T-helper 1 cell treated with Interleukin-12 subunit alpha and Interleukin-12 subunit beta and Interleukin-4 antibody, amounts not matched to agents 30 ng/mL and 1 ng/mL, for 36 hours (primary cell): ENCODE measurements at regions not wholly inside any gene's neighbourhood (a gene's known extent, or its start where the extent isn't known, plus 50 kb on each side); places are given as distances from the start of the nearest gene placed in this dataset.

Source experiments
- intact Hi-C: fragments of 100-400 bp; cut with micrococcal nuclease; formaldehyde crosslinking; loops from one replicate; pipeline ENCODE4 v1.15.1; 2024

DNA sequence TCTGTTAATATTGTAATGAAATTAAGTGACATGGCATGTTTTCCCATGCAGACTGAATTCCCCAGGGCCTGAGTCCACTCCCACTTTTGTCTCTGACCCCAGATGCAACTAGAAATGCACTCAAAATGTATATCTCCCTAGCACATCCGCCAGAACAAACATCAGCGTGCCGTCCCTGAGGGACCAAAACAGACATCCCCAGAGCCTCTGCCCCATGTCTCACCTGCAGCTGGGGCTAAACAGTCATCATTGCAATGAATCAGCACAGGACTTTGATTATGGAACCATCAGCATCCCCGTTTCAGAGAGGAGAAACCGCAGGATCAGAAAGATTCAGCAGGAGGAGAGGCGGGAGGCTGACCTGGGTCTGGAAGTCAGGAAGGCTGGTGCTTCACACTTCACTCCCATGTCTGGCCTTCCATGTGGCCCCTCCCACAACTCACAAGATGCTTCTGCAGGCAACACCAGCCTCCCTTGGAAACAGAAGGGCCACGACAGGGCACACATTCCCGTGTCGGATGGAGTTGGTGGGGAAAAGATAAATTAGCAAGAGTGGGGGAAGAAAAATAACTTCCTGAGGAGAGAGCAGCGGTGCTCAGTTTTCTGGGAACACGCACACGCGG, 130.6 kb upstream of the VSTM2B start:
- intact Hi-C loops: no loop called here

DNA sequence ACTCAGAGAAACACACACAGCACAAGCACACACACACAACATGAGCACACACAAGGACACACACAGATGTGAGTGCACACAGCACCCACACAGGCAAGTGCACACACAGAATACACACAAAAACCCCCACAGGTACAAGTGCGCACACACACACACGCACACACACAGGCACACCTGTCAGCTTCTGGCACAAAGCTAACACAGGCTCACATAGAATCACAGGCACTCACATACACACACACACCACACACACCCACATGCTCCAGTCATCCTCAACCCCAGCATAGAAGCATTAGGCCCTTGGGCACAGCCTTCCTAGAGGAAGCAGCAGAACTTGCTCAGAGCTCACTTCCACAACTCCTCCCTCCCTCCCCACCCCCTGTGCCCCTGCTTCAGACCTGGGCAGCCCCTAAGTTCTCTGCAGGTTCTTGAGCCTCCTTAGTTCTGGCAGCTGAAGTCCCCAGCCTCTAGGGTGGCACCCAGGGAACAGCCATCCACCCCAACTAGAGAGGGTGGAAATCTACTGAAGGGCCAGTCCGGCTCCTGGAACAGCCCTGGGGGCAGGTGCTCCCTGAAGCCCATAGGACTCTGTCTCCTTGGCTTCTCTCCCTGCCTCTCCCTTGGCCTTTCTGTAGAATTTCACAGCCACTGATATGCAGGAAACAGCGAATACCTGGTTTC, 129.9 kb upstream of the VSTM2B start:
- intact Hi-C loops: no loop called here

DNA sequence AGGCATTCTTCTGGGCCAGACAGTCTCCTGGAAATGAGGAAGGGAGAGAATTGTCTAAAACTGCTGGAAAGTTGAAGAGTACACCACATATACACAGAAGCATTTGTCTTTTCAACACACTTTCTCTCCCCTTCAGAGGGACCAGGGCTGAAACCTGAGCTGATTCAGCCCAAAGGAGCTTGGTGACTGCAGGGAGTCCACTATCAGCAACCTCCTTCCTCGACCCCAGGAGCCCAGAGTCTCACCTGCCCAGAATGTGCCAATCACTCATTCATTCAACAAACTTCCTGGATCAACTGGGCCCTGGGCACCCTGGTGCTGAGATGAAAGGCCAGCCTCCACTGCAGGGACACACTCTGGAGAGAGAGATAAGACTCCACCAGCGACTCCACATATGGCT, 128.9 kb upstream of the VSTM2B start:
- intact Hi-C loops: no loop called here

DNA sequence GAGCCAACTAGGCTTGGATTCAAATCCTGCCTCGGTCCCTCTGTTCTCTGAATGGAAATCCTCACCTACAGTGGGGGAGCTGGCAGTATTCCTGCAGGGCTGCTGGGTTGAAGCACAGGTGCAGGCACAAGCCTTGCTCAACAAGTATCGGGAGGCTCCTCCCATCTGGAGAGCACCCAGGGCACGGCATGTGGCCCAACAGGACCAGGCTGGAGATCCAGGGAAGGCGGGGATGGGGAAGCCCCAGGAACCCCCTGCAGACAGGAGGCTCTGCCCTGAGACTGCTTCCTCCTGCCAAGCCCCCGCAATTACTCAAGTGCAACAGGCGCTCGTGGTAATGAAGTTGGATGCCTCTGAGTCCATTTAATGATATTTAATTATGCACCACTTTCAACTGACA, 128.0 kb upstream of the VSTM2B start:
- intact Hi-C loops: no loop called here

DNA sequence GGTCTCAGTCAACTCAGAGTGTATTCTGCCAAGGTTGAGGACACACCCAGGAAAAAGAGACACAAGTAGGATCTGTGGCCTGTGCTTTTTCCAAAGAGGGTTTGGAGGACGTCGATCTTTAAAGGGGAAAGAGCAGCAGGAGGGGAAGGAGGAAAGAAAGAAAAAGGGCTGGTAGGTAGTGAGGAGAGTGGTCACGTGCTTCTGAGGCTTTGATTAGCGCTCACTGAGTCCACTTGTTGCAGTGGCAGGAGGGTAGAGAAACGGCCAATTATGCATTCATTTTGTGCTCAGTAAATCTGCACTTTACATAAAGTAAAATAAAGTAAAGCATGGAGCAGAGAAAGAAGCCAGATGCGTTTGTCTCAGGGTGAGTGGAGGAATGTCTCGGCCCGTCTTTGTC, 126.0 kb upstream of the VSTM2B start:
- intact Hi-C loops: no loop called here

DNA sequence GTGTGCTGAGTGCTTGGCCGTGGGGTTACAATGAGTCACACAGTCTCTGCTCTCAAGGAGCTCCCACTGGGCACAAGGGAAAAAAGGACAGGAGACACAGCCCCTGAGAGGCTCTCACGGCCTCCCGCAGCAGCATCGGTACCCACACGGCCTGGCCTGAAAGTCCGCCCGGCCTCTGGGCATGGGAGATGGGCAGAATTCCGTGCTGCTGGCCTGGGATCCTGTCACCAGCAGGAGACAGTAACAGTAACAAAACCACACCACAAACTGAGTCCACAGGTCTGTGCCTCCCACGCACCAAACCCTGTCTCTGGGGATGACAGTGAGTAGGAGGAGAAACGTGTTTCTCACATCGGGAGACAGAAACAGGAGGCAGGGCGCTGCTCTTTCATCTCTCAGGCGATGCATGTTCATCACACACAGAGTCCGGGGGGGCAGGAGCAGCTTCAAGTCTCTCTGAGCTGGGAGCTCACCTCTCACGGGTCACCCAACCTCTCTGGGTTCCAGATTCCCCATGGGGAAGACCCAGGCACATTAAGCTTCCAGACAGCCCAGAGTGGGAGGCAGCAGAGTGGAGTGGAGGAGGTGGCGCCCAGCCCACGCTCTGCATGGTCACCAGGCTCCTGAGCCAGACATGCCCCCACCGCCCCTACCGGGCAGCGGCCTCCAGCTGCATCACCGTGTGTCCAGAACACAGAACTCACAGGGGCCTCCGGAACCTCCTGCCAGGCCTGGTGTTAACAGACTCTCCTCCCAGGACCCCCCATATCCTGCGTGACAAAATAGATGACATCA, 124.7 kb upstream of the VSTM2B start:
- intact Hi-C loops: no loop called here

DNA sequence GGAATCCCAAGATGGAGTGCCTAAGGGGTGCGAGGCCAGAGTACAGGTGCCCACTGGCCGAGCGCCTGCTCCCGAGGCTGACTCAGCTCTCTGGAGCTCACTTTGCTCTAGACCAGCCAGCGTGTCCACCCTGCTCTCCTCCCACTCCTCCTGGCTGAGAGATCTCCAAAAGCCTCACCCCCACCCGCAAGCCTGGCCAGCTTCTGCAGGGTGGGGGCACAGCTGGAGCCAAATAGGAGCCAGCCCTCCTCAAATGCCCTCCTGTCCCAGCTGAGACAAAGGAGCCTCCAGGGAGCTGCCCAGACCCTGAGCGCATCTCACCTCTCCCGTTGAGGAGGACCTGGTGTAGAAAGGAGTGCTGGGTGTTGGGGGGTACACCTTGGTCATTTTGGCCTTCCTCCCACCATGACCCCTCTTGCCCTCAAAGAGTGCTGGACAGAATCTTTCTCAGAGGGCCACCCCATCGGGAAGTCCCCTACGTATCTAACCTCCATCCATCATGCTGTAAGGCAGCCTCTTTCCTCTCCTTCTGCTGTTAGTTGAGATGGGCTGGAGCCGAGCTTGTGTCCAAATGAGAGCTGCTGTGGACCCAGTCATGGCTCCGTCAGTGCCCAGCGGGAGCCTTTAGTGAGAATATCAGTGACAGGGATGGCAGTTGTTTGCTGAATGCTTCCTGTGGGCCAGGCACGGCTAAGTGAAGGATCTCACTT, 123.9 kb upstream of the VSTM2B start:
- intact Hi-C loops: no loop called here

DNA sequence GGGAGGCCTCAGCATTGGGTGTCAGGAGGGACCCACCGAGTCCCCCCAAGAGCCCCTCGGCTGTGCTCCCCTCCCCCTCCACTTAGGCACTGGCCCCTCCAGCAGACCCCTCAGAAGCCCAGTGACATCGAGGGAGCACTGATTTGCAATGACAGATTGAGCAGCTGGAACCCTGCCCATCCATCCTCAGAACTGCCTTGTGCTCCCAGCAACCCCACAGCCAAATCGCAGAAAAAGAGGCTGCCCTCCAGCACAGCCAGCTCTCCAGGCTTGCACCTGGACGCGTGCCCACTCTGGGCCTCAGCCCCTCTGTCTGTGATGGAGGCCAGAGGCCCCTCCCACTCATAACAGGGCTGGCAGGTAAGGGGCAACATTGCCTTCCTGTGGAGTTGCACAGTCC, 123.2 kb upstream of the VSTM2B start:
- intact Hi-C loops: no loop called here

DNA sequence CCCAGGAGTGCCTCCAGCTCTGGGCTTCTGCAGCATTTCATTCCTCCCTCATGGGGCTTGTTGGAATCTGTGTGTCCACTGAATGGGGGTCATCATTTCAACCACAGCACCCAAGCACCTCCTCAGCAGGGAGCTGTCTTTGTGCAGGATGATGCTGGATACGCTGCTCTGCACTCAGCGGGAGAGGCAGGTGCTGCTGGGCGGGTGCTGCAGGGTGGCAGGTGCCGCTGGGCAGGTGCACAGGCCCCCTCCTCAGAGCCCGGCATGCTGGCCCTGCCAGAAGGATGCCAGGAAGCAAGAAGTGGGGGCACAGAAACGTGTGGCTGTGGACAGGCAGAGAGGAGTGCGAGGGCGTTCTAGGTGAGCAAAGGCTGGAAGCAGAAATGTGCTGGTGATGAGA, 121.8 kb upstream of the VSTM2B start:
- intact Hi-C loops: no loop called here

DNA sequence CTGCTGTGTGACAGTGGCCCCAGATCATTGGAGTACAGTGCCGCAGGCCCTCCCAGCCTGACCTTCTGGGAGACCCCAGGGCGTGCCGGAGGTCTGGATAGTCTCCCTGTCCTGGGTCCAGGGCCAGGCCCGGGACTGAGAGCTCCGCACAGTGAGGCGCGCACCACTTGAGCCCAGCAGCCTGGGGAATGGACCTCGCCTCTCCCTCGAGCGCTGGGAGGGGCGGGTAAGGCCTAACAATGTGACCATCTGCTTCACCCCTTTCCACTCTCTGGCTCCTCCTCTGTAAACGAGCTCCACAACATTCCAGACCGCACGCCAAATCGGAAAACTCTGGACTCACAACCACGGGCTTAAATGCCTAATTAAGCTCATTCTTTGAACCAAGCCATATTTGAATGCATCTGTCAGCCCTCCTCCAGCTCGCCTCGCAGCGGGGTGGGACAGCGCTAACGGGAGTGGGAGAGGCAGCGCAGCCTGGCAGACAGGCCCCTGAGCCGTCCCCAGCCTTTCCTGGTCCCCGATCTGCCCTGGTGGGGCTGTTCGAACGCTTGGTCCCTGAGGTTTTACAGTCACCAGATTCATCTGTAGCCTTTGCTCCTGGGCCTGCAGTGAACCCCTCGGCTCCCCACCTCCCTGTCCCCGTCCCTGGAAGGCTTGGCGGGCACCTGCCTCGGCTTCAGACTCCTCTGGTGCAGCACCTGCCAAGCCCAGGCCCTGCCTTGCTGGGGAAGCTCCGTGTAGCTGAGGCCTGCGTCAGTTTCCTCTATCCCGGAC, 120.7 kb upstream of the VSTM2B start:
- intact Hi-C loops: no loop called here

DNA sequence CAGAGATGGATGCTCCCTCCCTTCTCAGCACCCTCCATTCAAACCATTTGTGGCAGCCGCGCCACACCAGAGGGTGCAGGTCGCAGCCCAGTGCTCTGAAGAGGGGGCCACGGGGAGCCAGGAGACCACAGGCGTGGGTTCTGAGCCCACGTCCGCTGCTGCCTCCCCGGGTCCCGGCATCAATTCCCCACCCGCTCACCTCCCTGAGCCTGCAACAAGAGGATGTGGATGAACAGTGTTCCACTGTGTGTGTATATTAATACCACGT, 120.1 kb upstream of the VSTM2B start:
- intact Hi-C loops: no loop called here

DNA sequence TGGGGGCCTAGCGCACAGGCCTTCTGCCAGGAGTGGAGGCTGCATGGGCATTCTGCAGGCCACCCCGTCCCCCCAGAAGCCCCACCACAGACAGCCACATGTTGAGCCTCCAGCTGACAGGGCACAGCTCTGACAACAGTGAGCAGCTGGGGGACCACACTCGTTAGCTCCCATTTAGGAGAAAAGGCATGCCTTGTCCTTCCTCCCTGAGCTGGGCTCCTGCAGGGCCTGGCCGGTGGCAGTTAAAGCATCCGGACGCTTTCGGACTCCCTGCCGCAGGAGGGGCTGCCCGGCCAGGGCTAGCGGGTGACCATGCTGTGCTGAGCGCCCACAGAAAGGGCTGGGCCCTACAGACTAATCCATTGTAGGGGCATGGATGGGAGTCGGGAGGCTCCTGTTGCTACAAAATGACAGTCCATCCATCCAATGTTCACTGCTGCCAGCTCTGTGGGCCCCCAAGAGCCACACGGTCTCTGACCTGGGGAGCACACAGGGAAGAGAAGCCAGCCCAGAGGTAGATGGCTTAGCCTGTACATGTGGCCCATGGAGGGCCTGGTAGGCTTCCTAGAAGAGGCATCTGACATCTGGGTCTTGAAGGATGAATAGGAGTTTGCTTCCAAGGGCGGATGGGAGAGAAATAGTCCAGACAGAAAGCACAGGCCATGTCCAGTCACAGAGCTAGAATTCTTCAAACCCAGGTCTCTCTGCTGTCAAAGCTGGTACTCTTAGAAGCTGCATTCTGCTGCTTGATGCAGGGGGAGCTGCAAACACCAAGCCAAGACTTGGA, 116.5 kb upstream of the VSTM2B start:
- intact Hi-C loops: no loop called here

DNA sequence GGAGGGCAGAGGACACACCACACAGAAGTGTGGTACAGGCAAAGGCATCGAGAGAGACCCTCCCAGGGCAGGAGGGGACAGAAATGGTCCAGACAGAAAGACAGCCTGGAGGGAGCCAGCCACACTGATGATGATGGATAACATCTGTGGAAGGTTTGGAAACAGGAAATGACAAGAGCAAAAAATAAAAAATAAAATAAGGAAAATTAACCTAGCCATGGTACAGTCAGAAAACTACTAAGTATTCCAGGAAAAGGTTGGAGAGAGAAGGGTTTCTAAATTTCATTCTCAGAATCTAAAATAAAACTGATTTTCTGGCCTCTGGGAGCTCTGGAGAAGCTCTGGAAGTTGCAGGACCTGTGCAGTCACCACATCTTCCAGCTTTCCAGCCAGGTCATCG, 115.2 kb upstream of the VSTM2B start:
- intact Hi-C loops: no loop called here

DNA sequence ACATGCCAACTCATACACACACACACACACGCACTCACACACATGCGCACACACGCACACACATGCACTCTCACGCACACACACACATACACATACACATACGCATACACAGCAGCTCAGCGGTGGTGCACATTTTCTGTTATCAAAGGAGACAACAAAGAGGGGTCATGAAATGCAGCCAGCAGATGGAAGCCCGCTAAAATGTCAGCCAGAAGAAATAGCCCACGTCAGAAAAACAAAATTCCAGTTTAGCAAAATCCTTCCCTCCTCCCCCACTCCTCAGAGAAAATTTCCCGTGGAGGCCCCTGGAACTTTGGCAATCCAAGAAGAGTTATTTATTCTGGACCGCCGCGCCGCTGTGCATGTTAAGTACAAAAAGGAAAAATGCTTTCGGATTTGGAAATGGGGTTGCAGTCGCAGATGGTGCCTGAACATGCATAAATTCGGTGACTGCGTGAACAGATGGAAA, 114.6 kb upstream of the VSTM2B start:
- intact Hi-C loops: no loop called here

DNA sequence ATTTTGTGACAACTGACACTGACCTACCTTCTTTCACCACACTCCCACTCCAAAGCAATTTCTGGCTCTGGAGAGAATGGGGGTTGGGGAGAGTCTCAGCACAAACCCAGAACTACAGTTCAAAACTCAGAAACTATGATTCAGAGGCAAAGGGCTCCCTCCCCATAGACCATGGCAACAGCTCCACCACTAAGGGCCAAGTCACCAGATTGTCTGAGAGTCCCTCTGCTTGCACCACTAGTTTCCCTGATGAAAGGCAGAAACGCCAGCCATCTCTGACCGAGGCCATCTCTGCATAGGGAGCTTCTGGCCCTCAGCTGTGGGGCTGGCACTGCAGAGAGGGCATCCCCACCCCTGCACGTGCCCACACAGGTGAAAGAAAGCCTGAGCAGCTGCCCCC, 112.4 kb upstream of the VSTM2B start:
- intact Hi-C loops: no loop called here

DNA sequence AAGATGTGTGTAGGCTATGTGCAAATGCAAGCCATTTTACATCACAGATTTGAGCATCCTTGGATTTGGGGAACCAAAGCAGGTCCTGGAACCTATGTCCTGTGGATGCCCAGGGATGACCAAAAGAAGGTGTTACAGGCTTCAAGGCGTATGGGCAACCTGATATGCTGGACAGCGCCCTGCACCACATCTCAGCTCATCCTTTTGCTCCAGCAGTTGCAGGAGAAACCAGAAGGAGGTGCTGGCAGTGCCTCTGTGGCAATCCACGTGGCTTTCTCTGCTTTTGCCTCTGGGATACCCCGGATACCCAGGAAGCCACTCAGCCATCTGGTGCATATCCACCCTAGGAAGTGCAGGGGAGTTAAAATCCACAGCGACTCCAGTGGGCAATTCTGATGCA, 110.3 kb upstream of the VSTM2B start:
- intact Hi-C loops: no loop called here

DNA sequence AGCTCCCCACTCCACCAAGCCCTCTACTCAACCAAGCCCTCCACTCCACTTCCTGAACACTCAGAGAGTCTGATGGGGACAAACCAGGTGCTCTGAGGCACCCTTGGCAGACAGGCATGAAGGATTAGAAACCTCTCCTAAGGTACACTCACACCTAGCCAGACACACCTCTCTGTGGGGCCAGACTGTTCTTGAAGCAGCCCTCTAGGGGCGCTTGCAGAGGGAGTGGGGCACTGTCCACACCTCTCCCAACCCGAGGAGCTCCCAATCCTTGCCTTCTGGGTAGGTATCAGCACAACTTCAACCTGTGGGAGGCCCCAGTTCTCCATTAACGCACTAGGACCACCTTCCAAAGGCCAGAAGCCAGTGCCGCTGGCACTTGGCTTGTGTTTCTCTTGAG, 108.7 kb upstream of the VSTM2B start:
- intact Hi-C loops: no loop called here

DNA sequence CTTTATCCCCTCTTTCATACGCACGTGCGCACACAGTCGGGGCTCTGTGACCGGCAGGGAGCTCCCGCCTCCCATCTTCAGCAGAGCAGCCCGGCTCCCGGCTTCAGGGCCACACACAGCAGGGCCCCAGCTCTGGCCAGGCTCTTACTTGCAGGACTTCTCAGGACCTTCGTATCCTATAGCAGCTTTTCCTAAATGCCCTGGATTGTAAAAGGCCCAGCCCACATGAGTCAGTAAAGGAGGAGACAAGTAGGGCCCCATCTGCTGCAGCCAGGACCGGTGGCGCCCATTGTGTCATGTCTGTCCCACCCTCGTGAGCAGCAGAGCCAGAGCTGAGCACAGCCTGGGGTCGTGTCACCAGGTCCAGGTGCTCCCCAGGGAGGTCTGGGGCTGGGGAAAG, 107.6 kb upstream of the VSTM2B start:
- intact Hi-C loops: no loop called here

DNA sequence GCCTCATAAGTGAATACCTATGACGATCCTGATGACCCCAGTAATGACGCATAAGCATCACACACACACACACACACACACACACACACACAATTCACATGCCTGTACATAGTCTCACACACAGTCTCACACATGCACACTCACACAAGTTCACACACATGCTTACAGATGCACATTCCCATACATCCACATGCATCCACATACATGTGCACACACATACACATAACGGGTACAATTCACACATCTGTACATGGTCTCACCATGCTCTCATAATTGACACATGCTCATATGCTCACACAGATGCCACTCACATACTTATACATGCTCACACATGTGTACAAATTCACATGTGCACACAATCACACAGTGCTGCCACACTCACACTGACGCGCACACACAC, 105.7 kb upstream of the VSTM2B start:
- intact Hi-C loops: no loop called here

DNA sequence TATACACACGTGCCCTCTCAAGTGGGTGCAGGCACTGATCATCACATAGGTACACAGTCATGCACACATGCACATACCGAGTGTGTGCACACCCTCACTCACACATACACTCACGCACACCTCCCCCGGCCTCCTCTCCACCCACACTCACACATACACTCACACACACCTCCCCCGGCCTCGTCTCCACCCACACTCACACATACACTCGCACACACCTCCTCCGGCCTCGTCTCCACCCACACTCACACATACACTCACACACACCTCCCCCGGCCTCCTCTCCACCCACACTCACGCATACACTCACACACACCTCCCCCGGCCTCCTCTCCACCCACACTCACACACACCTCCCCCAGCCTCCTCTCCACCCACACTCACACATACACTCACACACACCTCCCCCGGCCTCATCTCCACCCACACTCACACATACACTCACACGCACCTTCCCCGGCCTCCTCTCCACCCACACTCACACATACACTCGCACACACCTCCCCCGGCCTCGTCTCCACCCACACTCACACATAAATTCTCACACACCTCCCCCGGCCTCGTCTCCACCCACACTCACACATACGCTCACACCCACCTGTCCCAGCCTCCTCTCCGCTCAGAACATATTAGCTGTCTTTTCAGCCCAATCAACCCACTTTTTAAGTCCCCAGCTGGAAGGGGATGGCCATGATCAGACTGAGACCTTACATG, 105.2 kb upstream of the VSTM2B start:
- intact Hi-C loops: no loop called here
